ENCODE measurements at regions not wholly inside any gene's neighbourhood (a gene's known extent, or its start where the extent isn't known, plus 50 kb on each side); places are given as distances from the start of the nearest gene placed in this dataset.

- no peak for DNase-seq (ENCODE audit: low read depth)
- in situ Hi-C loops (cut with HindIII; ENCODE audit: low sequenced_read_pairs) = no loop called here
- TF ChIP-seq CTCF (IDR thresholded peaks at IDR 0.05; ENCODE audit: low read depth, low read length, missing control alignments) = no peak
- H3K4me3 ChIP-seq (ENCODE audit: low read depth, low read length) = no peak overlapping the region
Observed at GRCh38 chr6:71203206-71203605, 85.4 kb upstream of the OGFRL1 start.

GRCh38 chr6:71204741-71205140 lies 83.9 kb upstream of the OGFRL1 start:
- H3K4me3 ChIP-seq (ENCODE audit: low read depth, low read length) = no peak overlapping the region
- in situ Hi-C loops (cut with HindIII; ENCODE audit: low sequenced_read_pairs) = no loop called here
- DNase-seq (ENCODE audit: low read depth) = no peak
- no peak for TF ChIP-seq CTCF (IDR thresholded peaks at IDR 0.05; ENCODE audit: low read depth, low read length, missing control alignments)

- TF ChIP-seq CTCF (IDR thresholded peaks at IDR 0.05; ENCODE audit: low read depth, low read length, missing control alignments) = no peak
- in situ Hi-C loops (cut with HindIII; ENCODE audit: low sequenced_read_pairs) = no loop called here
- no peak overlapping the region for H3K4me3 ChIP-seq (ENCODE audit: low read depth, low read length)
- DNase-seq (ENCODE audit: low read depth) = no peak
Observed at GRCh38 chr6:71205336-71205956, 83.2 kb upstream of the OGFRL1 start.

- DNase-seq (ENCODE audit: low read depth) = no peak
- no peak for TF ChIP-seq CTCF (IDR thresholded peaks at IDR 0.05; ENCODE audit: low read depth, low read length, missing control alignments)
- no peak overlapping the region for H3K4me3 ChIP-seq (ENCODE audit: low read depth, low read length)
- in situ Hi-C loops (cut with HindIII; ENCODE audit: low sequenced_read_pairs) = no loop called here
Observed at GRCh38 chr6:71206089-71206488, 82.5 kb upstream of the OGFRL1 start.

- no peak for DNase-seq (ENCODE audit: low read depth)
- in situ Hi-C loops (cut with HindIII; ENCODE audit: low sequenced_read_pairs) = no loop called here
- TF ChIP-seq CTCF (IDR thresholded peaks at IDR 0.05; ENCODE audit: low read depth, low read length, missing control alignments) = no peak
- H3K4me3 ChIP-seq (ENCODE audit: low read depth, low read length) = no peak overlapping the region
Observed at GRCh38 chr6:71209206-71209605, 79.4 kb upstream of the OGFRL1 start.

GRCh38 chr6:71209626-71210025 lies 79.0 kb upstream of the OGFRL1 start:
- no peak for DNase-seq (ENCODE audit: low read depth)
- TF ChIP-seq CTCF (IDR thresholded peaks at IDR 0.05; ENCODE audit: low read depth, low read length, missing control alignments) = no peak
- in situ Hi-C loops (cut with HindIII; ENCODE audit: low sequenced_read_pairs) = no loop called here

More at GRCh38 chr6:71209626-71210025, 79.0 kb upstream of the OGFRL1 start:
- H3K4me3 ChIP-seq (ENCODE audit: low read depth, low read length) = no peak overlapping the region

Measured in astrocyte of the cerebellum (primary cell).